ENCODE measurements at regions not wholly inside any gene's neighbourhood (a gene's known extent, or its start where the extent isn't known, plus 50 kb on each side); places are given as distances from the start of the nearest gene placed in this dataset.

DNA sequence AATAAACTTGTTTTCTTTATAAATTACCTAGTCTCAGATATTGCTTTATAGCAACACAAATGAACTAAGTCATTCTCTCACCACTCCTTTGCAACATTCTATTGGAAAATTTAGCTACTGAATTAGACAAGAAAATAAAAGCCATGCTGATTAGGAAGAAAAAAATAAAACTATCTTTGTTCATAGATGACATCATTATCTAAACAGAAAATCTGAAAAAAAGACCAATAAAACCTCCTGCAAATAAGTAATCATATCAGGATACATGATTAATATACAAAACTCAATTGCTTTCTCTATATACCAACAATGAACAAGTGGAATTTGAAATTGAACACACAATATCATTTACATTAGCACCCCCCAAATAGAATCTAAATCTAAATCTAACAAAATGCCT is 455.3 kb upstream of the KIF2A start:
- DNase-seq (no peak), ATAC-seq (ENCODE audit: low read depth) (no peak)
- no peaks in the 10 kb centered on the region for H3K36me3 Mint-ChIP-seq
- H3K4me1 Mint-ChIP-seq, result no peaks in the 10 kb centered on the region
- H3K27me3 Mint-ChIP-seq, result peaks cover 1% of the 10 kb centered on the region
- no peak overlapping the region for H3K4me3 Mint-ChIP-seq
- POLR2A ChIA-PET, result no interaction called here
- H3K9me3 Mint-ChIP-seq, result peaks cover 3% of the 10 kb centered on the region
- no peak overlapping the region for H3K27ac Mint-ChIP-seq

DNA sequence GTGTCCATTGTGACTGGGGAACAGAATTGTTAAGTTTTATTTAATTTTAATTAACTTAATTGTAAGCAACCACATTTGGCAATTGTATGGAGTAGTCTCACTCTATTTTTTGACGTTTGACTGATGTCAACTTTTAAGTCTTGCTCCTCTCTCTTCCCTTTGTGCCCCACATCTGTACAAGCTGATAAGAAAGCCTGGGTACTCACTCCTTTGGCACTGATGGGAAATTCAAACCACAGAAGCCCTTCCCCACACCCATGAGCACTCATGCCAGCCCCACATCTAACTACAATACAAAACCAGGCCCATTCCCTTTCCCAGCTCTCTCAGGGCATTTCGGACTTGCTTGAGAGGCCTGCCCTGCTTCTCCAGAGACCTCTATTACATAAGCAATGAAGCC is 451.5 kb upstream of the KIF2A start:
- H3K27me3 Mint-ChIP-seq, result no peaks in the 10 kb centered on the region
- H3K36me3 Mint-ChIP-seq, result no peaks in the 10 kb centered on the region
- no peak for DNase-seq
- peaks cover 2% of the 10 kb centered on the region for H3K9me3 Mint-ChIP-seq
- H3K27ac Mint-ChIP-seq, result no peak overlapping the region
- POLR2A ChIA-PET, result no interaction called here
- no peak for ATAC-seq (ENCODE audit: low read depth)
- no peak overlapping the region for H3K4me3 Mint-ChIP-seq
- no peaks in the 10 kb centered on the region for H3K4me1 Mint-ChIP-seq

DNA sequence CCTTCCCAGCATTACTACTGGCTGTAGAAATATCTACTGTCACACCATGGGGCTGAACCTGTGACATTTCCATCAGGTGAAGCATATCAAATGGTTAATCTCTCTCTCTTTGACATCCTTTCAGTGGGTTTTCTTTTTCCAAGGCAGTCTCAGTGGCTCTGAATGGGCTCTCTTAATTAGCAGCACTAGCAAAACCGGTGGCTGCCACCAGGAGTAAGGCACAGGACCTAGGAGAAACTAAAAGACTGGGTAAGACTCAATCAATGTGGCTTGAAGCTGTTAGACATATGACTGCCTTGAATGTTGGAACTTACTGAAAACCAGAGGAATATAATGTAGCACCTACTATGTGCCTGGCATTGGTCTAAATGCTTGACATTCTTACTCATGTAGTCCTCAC is 445.0 kb upstream of the KIF2A start:
- Mint-ChIP-seq H3K4me1 (no peaks in the 10 kb centered on the region), H3K4me3 (no peak overlapping the region), H3K27me3 (no peaks in the 10 kb centered on the region), H3K9me3 (no peaks in the 10 kb centered on the region), H3K36me3 (no peaks in the 10 kb centered on the region), H3K27ac (no peak overlapping the region)
- no peak for ATAC-seq (ENCODE audit: low read depth)
- no peak for DNase-seq
- POLR2A ChIA-PET, result no interaction called here

DNA sequence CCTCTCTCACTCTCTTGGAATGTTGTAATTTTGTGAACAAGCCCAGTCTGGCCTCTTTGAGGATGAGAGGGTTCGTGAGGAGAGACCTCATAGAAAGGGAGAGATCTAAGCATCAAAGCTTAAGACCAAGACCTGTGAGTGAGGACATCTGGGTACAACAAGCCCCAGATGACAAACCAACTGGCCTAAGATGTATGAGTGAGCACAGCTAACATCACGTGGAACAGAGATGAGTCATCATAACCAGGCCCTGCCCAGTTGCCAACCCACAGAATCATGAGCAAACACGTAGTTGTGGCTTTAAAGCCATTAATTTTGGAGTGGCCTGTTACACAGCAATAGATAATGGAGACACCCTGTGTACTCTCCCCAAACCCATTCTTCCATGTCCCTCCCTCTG is 439.1 kb upstream of the KIF2A start:
- DNase-seq (no peak), ATAC-seq (ENCODE audit: low read depth) (no peak)
- POLR2A ChIA-PET, result no interaction called here
- H3K27me3 Mint-ChIP-seq, result no peaks in the 10 kb centered on the region
- H3K4me1 Mint-ChIP-seq, result no peaks in the 10 kb centered on the region
- no peaks in the 10 kb centered on the region for H3K36me3 Mint-ChIP-seq
- H3K9me3 Mint-ChIP-seq, result no peaks in the 10 kb centered on the region
- H3K27ac Mint-ChIP-seq, result no peak overlapping the region
- no peak overlapping the region for H3K4me3 Mint-ChIP-seq

DNA sequence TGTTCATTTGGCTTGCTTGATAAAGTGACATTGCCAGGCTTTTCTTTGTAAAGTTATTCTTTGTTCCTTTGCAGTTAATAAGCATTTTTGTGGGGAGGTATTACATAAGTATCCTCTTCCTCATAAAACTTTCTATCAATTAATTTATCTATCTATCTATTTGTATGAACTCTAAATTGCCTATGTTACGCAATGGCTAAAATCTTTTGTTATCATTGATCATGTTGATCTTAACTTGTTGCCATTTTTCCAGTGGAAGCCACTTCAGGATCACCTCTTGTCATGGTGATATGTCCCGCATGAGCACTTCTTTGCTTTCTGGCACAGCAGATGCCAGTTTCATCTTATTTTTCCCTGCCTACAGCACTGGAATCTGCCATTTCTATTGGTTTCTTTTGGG is 436.7 kb upstream of the KIF2A start:
- Mint-ChIP-seq H3K4me3 (no peak overlapping the region), H3K27ac (no peak overlapping the region), H3K4me1 (no peaks in the 10 kb centered on the region), H3K36me3 (no peaks in the 10 kb centered on the region), H3K9me3 (no peaks in the 10 kb centered on the region), H3K27me3 (no peaks in the 10 kb centered on the region)
- ATAC-seq (ENCODE audit: low read depth) (no peak), DNase-seq (no peak)
- POLR2A ChIA-PET, result no interaction called here

DNA sequence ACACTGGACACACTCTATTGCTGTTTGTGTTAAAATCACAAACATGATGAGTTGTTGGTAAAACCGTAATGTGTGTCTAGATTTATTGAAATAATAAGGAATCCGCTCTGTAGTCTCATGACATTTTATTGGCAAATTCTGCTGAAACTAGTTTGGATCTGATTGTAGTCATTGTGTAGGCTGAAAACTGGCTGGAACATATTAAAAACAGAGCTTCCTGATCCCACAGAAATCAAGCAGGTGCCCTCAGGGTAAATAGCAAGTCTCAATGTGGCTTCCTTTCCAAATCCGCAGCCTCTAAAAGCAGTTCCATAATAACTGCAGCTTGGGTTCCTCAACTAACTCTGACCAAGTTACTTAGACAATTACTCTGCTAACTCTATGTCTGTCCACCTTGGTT is 427.5 kb upstream of the KIF2A start:
- POLR2A ChIA-PET, result no interaction called here
- ATAC-seq (ENCODE audit: low read depth), result no peak
- no peak for DNase-seq
- H3K36me3 Mint-ChIP-seq, result no peaks in the 10 kb centered on the region
- no peak overlapping the region for H3K4me3 Mint-ChIP-seq
- H3K4me1 Mint-ChIP-seq, result no peaks in the 10 kb centered on the region
- no peaks in the 10 kb centered on the region for H3K9me3 Mint-ChIP-seq
- H3K27ac Mint-ChIP-seq, result no peak overlapping the region
- H3K27me3 Mint-ChIP-seq, result no peaks in the 10 kb centered on the region

DNA sequence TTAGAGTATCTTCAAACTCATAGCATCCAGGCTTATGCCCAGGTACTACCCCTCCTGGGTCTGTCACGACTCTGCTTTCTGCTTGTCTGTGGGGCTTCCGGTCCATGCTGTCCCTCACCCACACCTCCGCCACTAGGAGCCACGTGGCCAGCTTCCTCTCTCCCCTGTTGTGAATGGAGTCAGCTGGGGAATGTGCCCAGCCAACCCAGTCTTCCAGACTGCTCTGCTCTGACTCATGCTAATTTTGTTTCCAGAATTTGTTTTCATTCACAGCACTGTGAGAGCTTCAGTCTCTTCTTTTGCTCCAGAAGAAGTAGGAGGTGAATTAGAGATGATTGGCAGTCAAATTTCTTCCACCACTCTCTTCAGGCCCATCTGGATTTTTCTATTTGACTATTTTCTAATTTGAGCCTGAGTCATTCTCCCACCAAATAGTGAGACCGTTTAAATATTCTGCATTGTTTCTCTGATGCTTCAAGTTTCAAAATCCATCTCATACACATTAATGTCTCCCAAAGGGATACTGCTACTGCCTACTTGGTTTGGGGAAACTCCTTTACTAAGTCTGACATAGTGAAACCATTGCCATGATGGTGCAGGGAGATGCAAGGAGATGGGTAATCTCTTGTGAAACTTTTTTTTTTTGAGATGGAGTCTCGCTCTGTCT is 424.1 kb upstream of the KIF2A start:
- POLR2A ChIA-PET, result no interaction called here
- Mint-ChIP-seq H3K36me3 (no peaks in the 10 kb centered on the region), H3K27ac (no peak overlapping the region), H3K27me3 (no peaks in the 10 kb centered on the region), H3K9me3 (no peaks in the 10 kb centered on the region), H3K4me3 (no peak overlapping the region), H3K4me1 (no peaks in the 10 kb centered on the region)
- DNase-seq (no peak), ATAC-seq (ENCODE audit: low read depth) (no peak)

DNA sequence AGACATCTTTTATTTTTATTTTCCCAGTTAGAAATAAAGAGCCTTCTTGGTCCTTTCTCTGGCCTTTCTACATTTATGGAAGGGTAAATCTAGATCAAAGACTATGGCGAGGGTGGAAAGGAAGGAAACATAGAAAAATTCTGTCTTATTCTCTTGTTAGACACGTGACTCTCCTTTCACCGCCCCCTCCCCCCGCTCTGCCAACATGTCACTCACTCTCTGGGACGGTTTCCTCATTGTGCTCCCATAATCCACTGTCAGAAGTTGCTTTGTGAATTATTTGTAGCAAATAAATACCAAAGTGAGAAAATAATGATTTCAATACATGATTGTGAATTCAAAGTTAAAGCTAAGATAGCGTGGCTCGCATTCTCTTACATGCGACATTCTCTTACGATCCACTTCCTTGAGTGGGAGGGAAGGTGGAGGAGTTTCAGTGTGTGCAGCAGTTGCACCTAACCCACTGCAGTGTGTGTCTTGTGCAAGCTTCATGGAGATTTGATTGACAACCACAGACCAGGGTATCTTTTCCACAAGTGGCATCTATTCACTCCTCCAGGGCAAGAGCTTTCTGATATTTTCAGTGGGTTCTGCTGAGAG is 423.0 kb upstream of the KIF2A start:
- Mint-ChIP-seq H3K27ac (no peak overlapping the region), H3K27me3 (no peaks in the 10 kb centered on the region), H3K4me1 (no peaks in the 10 kb centered on the region), H3K4me3 (no peak overlapping the region), H3K36me3 (no peaks in the 10 kb centered on the region), H3K9me3 (no peaks in the 10 kb centered on the region)
- POLR2A ChIA-PET, result no interaction called here
- ATAC-seq (ENCODE audit: low read depth) (no peak), DNase-seq (no peak)

DNA sequence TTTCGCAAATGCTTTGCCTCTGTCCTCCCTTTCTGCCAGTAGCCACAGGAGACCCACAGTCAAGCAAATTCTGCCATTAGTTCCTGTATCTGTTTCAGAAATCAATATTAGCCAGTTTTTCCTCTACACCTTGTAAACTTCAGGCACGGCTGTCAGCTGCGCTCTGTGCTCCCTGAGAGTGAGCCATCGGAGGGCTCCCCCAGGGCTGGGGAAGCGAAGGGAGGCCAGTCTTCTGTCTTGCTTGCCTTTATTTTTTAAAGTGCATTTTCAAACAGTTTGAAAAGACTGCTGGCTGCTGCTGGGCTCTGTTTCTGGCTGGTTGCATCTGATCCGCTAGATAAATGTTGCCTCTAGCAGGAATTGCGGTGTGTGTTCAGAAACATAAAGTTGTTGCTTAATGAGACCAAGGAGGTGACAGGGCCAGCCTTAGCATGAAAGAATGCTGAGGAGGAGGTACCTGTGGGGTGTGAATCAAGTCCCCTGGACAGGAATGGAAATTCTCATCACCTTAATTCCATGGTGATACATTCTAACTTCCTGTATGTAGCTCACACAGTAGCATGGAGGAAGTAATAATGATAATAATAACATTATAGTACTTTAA is 421.7 kb upstream of the KIF2A start:
- H3K27me3 Mint-ChIP-seq, result no peaks in the 10 kb centered on the region
- no peaks in the 10 kb centered on the region for H3K9me3 Mint-ChIP-seq
- no peak overlapping the region for H3K4me3 Mint-ChIP-seq
- POLR2A ChIA-PET, result no interaction called here
- H3K27ac Mint-ChIP-seq, result no peak overlapping the region
- no peak for ATAC-seq (ENCODE audit: low read depth)
- H3K4me1 Mint-ChIP-seq, result no peaks in the 10 kb centered on the region
- DNase-seq, result no peak
- H3K36me3 Mint-ChIP-seq, result no peaks in the 10 kb centered on the region

DNA sequence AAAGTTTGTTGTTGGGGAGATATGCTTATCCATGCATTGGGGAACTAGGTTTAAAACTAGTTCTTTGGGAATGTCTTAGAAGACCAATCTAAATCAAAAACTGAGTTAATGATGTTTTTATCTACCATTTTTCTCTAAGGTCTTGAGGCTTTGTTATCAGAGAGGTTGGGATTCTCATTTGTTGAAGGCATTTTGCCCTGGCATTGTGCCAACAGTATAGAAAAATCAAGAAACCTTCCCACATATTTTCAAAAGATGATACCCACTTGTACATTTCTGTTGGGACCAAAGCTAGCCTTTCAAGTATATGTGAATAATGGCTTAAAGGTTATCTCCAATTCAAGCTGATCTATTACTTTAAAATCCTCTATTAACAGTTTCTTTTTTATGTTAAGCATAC is 419.8 kb upstream of the KIF2A start:
- H3K4me1 Mint-ChIP-seq, result no peaks in the 10 kb centered on the region
- no peaks in the 10 kb centered on the region for H3K27me3 Mint-ChIP-seq
- no peak overlapping the region for H3K4me3 Mint-ChIP-seq
- DNase-seq (no peak), ATAC-seq (ENCODE audit: low read depth) (no peak)
- POLR2A ChIA-PET, result no interaction called here
- H3K9me3 Mint-ChIP-seq, result peaks cover 2% of the 10 kb centered on the region
- no peaks in the 10 kb centered on the region for H3K36me3 Mint-ChIP-seq
- H3K27ac Mint-ChIP-seq, result no peak overlapping the region

DNA sequence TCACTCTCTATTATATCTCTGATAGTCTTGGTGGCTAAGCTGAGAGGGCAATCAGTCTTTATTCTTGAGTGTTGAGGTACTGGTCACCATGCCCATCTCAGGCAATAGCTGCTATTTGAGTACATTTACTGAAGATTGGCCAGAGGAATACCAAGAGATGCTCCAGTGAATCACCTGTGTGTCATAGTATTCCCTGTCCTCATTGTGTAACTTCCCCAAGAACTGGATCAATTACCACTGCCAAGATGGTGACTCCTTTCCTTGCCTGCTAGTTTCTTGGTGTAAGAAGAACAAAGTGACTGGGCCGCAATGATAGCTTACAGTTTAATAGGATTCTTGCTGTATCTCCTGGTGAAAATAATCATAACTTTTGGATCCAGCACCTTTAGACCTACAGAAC is 418.7 kb upstream of the KIF2A start:
- Mint-ChIP-seq H3K4me3 (no peak overlapping the region), H3K36me3 (no peaks in the 10 kb centered on the region), H3K27ac (no peak overlapping the region), H3K27me3 (no peaks in the 10 kb centered on the region), H3K4me1 (no peaks in the 10 kb centered on the region), H3K9me3 (peaks cover 2% of the 10 kb centered on the region)
- ATAC-seq (ENCODE audit: low read depth) (no peak), DNase-seq (no peak)
- POLR2A ChIA-PET, result no interaction called here

DNA sequence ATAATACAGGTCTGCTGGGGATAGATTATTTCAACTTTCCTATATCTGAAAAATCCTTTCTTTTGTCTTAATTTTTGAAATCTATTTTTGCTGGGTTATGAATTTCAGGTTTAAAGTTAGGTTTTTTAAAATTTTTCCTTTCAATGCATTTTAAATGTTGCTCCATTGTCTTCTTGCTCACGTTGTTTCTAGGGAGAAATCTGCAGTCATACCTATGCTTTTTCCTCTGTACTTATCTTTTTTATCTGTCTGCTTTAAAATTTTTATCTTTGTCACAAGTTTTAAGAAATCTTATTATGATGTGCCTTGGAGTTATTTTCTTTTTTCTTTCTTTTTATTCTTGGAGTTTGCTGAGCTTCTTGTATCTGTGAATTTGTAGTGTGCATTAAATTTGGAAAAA is 412.0 kb upstream of the KIF2A start:
- no peaks in the 10 kb centered on the region for H3K27me3 Mint-ChIP-seq
- H3K4me3 Mint-ChIP-seq, result no peak overlapping the region
- POLR2A ChIA-PET, result no interaction called here
- H3K9me3 Mint-ChIP-seq, result peaks cover 5% of the 10 kb centered on the region
- H3K36me3 Mint-ChIP-seq, result no peaks in the 10 kb centered on the region
- ATAC-seq (ENCODE audit: low read depth), result no peak
- no peaks in the 10 kb centered on the region for H3K4me1 Mint-ChIP-seq
- no peak for DNase-seq
- no peak overlapping the region for H3K27ac Mint-ChIP-seq

DNA sequence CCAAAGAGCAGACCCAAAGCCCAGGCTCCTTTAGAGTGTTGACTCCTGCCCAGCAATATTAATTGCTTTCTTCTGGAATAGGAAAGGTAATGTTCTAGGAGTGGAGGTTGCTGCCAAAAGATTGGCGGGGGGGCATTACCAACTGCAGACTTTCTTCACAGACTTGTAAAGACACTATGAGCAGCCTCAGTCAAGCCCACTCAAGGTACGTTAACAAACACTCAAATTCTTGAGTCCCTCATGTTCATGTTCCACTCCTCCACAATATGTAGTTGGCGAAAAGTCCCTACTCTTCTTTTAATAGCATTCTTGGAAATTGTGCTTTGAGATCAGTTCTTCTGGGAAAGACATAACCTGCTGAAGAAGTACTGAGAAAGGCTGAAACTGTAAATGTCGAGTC is 409.2 kb upstream of the KIF2A start:
- POLR2A ChIA-PET, result no interaction called here
- H3K4me1 Mint-ChIP-seq, result no peaks in the 10 kb centered on the region
- ATAC-seq (ENCODE audit: low read depth), result no peak
- peaks cover 3% of the 10 kb centered on the region for H3K9me3 Mint-ChIP-seq
- H3K27me3 Mint-ChIP-seq, result no peaks in the 10 kb centered on the region
- H3K4me3 Mint-ChIP-seq, result no peak overlapping the region
- H3K36me3 Mint-ChIP-seq, result no peaks in the 10 kb centered on the region
- no peak overlapping the region for H3K27ac Mint-ChIP-seq
- no peak for DNase-seq

DNA sequence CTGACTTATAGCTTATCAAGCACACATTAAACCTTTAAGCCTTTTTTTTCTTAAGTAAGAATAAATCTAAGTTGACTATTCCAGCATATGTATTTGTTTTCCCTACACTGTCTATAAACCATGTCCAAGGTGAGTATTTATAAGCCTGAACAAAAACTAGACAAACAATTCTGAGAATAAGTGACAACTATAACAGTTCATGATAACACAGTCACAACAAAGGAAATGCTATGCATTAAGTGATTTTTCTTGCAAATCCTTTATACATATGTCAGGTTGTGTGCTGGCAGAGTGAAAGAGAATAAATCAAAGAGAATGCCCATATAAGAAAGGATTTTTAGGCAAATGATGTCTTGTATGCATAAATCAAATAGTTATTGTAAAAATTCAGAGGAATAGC is 408.8 kb upstream of the KIF2A start:
- H3K9me3 Mint-ChIP-seq, result peaks cover 3% of the 10 kb centered on the region
- no peaks in the 10 kb centered on the region for H3K4me1 Mint-ChIP-seq
- peaks cover 3% of the 10 kb centered on the region for H3K27me3 Mint-ChIP-seq
- POLR2A ChIA-PET, result no interaction called here
- no peaks in the 10 kb centered on the region for H3K36me3 Mint-ChIP-seq
- ATAC-seq (ENCODE audit: low read depth), result no peak
- H3K4me3 Mint-ChIP-seq, result no peak overlapping the region
- no peak overlapping the region for H3K27ac Mint-ChIP-seq
- DNase-seq, result no peak
